HL-60 (cell line): ENCODE measurements at regions not wholly inside any gene's neighbourhood (a gene's known extent, or its start where the extent isn't known, plus 50 kb on each side); places are given as distances from the start of the nearest gene placed in this dataset.

Experiments used
- DNase-seq, 2 experiments: peaks; one replicate each; pipeline ENCODE4 v3.0.0-alpha.2; 2010 to 2020; ENCODE audit warnings: low read depth in 1 of 2, low spot score in 1 of 2
- H3K27ac ChIP-seq: fragments of 250-450 bp; sonication (Bioruptor Pico); replicated peaks from 2 replicates; pipeline ENCODE4 v1.5.1; 2020; ENCODE audit warnings: mild to moderate bottlenecking, moderate library complexity
- H3K27me3 ChIP-seq: fragments of 250-450 bp; sonication (Bioruptor Pico); 2 replicates; pipeline ENCODE4 v1.5.1; 2021; ENCODE audit warnings: mild to moderate bottlenecking, moderate library complexity; ENCODE audit not compliant: insufficient read depth, poor library complexity, severe bottlenecking
- H3K4me3 ChIP-seq: replicated peaks from 2 replicates; pipeline ENCODE4 v1.5.1; 2011; ENCODE audit warnings: mild to moderate bottlenecking, control low read depth, low read length; ENCODE audit not compliant: insufficient read depth
- GABPA ChIP-seq: IDR thresholded peaks from 2 replicates; pipeline ENCODE4 v1.6.1; 2012; ENCODE audit warnings: low read depth
- POLR2AphosphoS5 ChIP-seq: IDR thresholded peaks from 2 replicates; pipeline ENCODE4 v1.6.1; 2012; ENCODE audit warnings: low read depth
- SPI1 ChIP-seq: IDR thresholded peaks from 2 replicates; pipeline ENCODE4 v1.6.1; 2012; ENCODE audit warnings: low read depth, mild to moderate bottlenecking, borderline replicate concordance
- TF ChIP-seq, protein P1 (sequence below): IDR thresholded peaks from 2 replicates; pipeline ENCODE4 v1.6.1; 2012; ENCODE audit warnings: low read depth; ENCODE audit not compliant: insufficient replicate concordance
- TF ChIP-seq, protein P2 (sequence below): IDR thresholded peaks from one replicate; pipeline ENCODE4 v1.5.1; 2011; ENCODE audit warnings: low read length, control low read depth, inconsistent platforms; ENCODE audit not compliant: insufficient read depth

DNA sequence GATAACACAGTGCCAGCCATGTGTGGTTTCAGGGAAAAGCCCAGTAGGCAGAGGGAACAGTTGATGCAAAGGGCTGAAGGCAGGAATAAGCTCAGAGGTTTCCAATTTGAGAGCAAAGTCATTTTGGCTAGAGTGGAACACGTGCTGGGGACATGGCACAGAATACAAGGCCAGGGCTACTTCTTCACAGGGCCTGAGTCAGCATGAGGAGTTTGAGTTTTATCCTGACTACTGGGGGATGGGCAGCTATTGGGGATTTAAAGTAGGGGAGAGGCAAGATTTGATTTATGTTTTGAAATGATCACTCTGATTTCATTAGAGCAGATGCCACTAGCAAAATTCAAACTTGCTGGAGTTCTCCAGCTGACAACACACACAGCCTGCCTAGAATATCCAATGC, 241.1 kb upstream of the CSF3R start:
- Histone ChIP-seq H3K27me3 (no peaks in the 10 kb centered on the region), H3K4me3 (no peak overlapping the region), H3K27ac (no peak overlapping the region)
- no peak for DNase-seq
- TF ChIP-seq POLR2AphosphoS5: no peak
- TF ChIP-seq, protein P1, sequence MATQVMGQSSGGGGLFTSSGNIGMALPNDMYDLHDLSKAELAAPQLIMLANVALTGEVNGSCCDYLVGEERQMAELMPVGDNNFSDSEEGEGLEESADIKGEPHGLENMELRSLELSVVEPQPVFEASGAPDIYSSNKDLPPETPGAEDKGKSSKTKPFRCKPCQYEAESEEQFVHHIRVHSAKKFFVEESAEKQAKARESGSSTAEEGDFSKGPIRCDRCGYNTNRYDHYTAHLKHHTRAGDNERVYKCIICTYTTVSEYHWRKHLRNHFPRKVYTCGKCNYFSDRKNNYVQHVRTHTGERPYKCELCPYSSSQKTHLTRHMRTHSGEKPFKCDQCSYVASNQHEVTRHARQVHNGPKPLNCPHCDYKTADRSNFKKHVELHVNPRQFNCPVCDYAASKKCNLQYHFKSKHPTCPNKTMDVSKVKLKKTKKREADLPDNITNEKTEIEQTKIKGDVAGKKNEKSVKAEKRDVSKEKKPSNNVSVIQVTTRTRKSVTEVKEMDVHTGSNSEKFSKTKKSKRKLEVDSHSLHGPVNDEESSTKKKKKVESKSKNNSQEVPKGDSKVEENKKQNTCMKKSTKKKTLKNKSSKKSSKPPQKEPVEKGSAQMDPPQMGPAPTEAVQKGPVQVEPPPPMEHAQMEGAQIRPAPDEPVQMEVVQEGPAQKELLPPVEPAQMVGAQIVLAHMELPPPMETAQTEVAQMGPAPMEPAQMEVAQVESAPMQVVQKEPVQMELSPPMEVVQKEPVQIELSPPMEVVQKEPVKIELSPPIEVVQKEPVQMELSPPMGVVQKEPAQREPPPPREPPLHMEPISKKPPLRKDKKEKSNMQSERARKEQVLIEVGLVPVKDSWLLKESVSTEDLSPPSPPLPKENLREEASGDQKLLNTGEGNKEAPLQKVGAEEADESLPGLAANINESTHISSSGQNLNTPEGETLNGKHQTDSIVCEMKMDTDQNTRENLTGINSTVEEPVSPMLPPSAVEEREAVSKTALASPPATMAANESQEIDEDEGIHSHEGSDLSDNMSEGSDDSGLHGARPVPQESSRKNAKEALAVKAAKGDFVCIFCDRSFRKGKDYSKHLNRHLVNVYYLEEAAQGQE: no peak
- TF ChIP-seq, protein P2, sequence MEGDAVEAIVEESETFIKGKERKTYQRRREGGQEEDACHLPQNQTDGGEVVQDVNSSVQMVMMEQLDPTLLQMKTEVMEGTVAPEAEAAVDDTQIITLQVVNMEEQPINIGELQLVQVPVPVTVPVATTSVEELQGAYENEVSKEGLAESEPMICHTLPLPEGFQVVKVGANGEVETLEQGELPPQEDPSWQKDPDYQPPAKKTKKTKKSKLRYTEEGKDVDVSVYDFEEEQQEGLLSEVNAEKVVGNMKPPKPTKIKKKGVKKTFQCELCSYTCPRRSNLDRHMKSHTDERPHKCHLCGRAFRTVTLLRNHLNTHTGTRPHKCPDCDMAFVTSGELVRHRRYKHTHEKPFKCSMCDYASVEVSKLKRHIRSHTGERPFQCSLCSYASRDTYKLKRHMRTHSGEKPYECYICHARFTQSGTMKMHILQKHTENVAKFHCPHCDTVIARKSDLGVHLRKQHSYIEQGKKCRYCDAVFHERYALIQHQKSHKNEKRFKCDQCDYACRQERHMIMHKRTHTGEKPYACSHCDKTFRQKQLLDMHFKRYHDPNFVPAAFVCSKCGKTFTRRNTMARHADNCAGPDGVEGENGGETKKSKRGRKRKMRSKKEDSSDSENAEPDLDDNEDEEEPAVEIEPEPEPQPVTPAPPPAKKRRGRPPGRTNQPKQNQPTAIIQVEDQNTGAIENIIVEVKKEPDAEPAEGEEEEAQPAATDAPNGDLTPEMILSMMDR: no peak
- TF ChIP-seq GABPA: no peak
- no peak for TF ChIP-seq SPI1

DNA sequence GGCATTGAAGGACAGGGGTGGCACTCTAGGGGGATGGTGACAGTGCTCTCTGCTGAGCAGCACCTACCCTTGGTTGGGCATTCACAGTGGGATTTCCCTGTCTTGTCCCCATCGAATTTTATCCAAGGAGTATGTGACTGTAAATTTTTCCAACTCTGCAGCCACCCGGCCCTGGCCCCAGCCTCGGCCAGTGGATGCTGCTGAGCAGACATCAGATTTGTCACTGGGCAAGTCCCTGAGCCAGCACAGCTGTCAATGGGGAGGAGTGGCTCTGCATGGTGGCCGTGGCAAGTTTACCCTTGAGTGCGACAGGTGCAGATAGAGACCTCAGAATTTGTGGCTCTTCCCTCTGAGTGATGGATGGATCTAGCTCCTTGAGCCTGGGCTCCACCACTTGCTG, 240.2 kb upstream of the CSF3R start:
- TF ChIP-seq, protein P2: no peak
- no peak for TF ChIP-seq POLR2AphosphoS5
- TF ChIP-seq GABPA: no peak
- TF ChIP-seq, protein P1: no peak
- no peak for TF ChIP-seq SPI1
- no peak overlapping the region for H3K27ac ChIP-seq
- no peaks in the 10 kb centered on the region for H3K27me3 ChIP-seq
- H3K4me3 ChIP-seq: no peak overlapping the region
- no peak for DNase-seq

DNA sequence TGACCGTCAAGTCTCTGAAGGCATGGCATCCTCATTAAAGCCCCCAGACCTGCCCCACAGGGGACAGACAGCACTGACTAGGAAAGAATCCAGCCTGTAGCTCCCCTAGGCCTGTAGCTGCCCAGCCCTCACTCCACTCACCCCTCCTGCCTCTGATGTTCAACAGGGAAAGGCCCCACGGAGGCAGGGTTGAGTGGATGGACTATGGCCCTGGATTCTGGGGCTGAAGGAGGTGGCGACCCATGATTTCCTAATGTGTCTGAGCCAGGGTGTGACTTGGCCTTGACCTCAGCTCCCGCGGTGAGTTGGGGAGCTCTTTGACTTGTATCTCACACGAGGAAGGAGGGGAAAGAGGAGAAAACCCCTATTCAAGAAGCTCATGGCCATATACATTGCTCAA, 238.5 kb upstream of the CSF3R start:
- no peak for DNase-seq
- no peak overlapping the region for H3K27ac ChIP-seq
- H3K27me3 ChIP-seq: no peaks in the 10 kb centered on the region
- TF ChIP-seq, protein P2: no peak
- TF ChIP-seq, protein P1: no peak
- no peak for TF ChIP-seq GABPA
- no peak for TF ChIP-seq POLR2AphosphoS5
- TF ChIP-seq SPI1: no peak
- no peak overlapping the region for H3K4me3 ChIP-seq
